SHP77 (cell line): ENCODE measurements at regions not wholly inside any gene's neighbourhood (a gene's known extent, or its start where the extent isn't known, plus 50 kb on each side); places are given as distances from the start of the nearest gene placed in this dataset.
"Not testable (repeated sequence)": the region's sequence is repeated elsewhere in the genome, so short reads cannot be mapped to it uniquely, and the experiment has no call there.

Experiments used
- DNase-seq, 2 experiments: peaks; one replicate each; lab custom pipeline; 2025; lab: John Stamatoyannopoulos, UW

- DNase-seq = no peak
These were observed 92.5 kb downstream of the MMUT start for GRCh38 chr6:49370518-49370917.

- no peak for DNase-seq
These were observed 96.5 kb downstream of the MMUT start for GRCh38 chr6:49366539-49366938.

- DNase-seq = no peak
These were observed 114.5 kb downstream of the MMUT start for GRCh38 chr6:49348561-49348960.

- no peak for DNase-seq
These were observed 120.6 kb downstream of the MMUT start for GRCh38 chr6:49342410-49342809.

GRCh38 chr6:49341869-49342268, 121.2 kb downstream of the MMUT start:
- DNase-seq = no peak

- no peak for DNase-seq
These were observed 124.0 kb downstream of the MMUT start for GRCh38 chr6:49339096-49339495.

GRCh38 chr6:49336514-49337131, 126.4 kb downstream of the MMUT start:
- no peak for DNase-seq

GRCh38 chr6:49333345-49334125, 129.5 kb downstream of the MMUT start:
- DNase-seq = no peak

- no peak for DNase-seq
These were observed 130.3 kb downstream of the MMUT start for GRCh38 chr6:49332781-49333180.

GRCh38 chr6:49329186-49329585, 133.9 kb downstream of the MMUT start:
- DNase-seq = no peak

GRCh38 chr6:49328051-49328744, 134.9 kb downstream of the MMUT start:
- no peak for DNase-seq

GRCh38 chr6:49327571-49327970, 135.5 kb downstream of the MMUT start:
- DNase-seq = no peak

GRCh38 chr6:49327005-49327404, 136.0 kb downstream of the MMUT start:
- no peak for DNase-seq

GRCh38 chr6:49326347-49326746, 136.7 kb downstream of the MMUT start:
- no peak for DNase-seq

GRCh38 chr6:49325891-49326290, 137.2 kb downstream of the MMUT start:
- no peak for DNase-seq

GRCh38 chr6:49322861-49323260, 140.2 kb downstream of the MMUT start:
- no peak for DNase-seq

GRCh38 chr6:49321561-49322072, 141.4 kb downstream of the MMUT start:
- DNase-seq = no peak

GRCh38 chr6:49305010-49305409, 158.0 kb downstream of the MMUT start:
- no peak for DNase-seq

GRCh38 chr6:49304393-49304792, 158.7 kb downstream of the MMUT start:
- DNase-seq = not testable (repeated sequence)

GRCh38 chr6:49300911-49301310, 162.1 kb downstream of the MMUT start:
- no peak for DNase-seq

- no peak for DNase-seq
These were observed 162.6 kb downstream of the MMUT start for GRCh38 chr6:49300443-49300842.

- no peak for DNase-seq
These were observed 163.8 kb downstream of the MMUT start for GRCh38 chr6:49299279-49299678.

- no peak for DNase-seq
These were observed 178.9 kb downstream of the MMUT start for GRCh38 chr6:49284180-49284579.
